Astrocyte (in vitro differentiated cells and primary cell): ENCODE measurements at regions not wholly inside any gene's neighbourhood (a gene's known extent, or its start where the extent isn't known, plus 50 kb on each side); places are given as distances from the start of the nearest gene placed in this dataset.

Experiments
- DNase-seq: peaks from one replicate; pipeline ENCODE4 v3.0.0-alpha.2; 2010; ENCODE audit warnings: low read depth
- FAIRE-seq: peaks from 2 replicates; lab custom pipeline; 2011; peaks lifted over from hg19 to GRCh38; lab: Jason Lieb, UNC
- H2AFZ ChIP-seq: 2 replicates; pipeline ENCODE4 v1.6.0; 2012; ENCODE audit warnings: low read depth, low read length, inconsistent platforms
- H3K27ac ChIP-seq: 2 replicates; pipeline ENCODE4 v1.5.1; 2011; ENCODE audit warnings: low read depth, low read length, inconsistent platforms
- H3K27me3 ChIP-seq: 2 replicates; pipeline ENCODE4 v1.6.0; 2011; ENCODE audit warnings: low read length, inconsistent platforms; ENCODE audit not compliant: insufficient read depth
- H3K36me3 ChIP-seq: 2 replicates; pipeline ENCODE4 v1.5.1; 2011; ENCODE audit warnings: low read length, inconsistent platforms; ENCODE audit not compliant: insufficient read depth
- H3K4me1 ChIP-seq: 2 replicates; pipeline ENCODE4 v1.5.1; 2011; ENCODE audit warnings: low read length, inconsistent platforms; ENCODE audit not compliant: insufficient read depth
- H3K4me2 ChIP-seq: 2 replicates; pipeline ENCODE4 v1.6.0; 2012; ENCODE audit warnings: low read length, inconsistent platforms
- H3K4me3 ChIP-seq: 2 replicates; pipeline ENCODE4 v1.5.1; 2011; ENCODE audit warnings: low read depth, mild to moderate bottlenecking, low read length, inconsistent platforms; ENCODE audit not compliant: insufficient read depth
- H3K79me2 ChIP-seq: 2 replicates; pipeline ENCODE4 v1.6.0; 2012; ENCODE audit warnings: mild to moderate bottlenecking, low read length, inconsistent platforms; ENCODE audit not compliant: insufficient read depth
- H3K9ac ChIP-seq: 2 replicates; pipeline ENCODE4 v1.6.0; 2012; ENCODE audit warnings: mild to moderate bottlenecking, low read length, inconsistent platforms
- H3K9me3 ChIP-seq: 2 replicates; pipeline ENCODE4 v1.5.1; 2012; ENCODE audit warnings: low read depth, mild to moderate bottlenecking, low read length, inconsistent platforms; ENCODE audit not compliant: insufficient read depth
- H4K20me1 ChIP-seq: 2 replicates; pipeline ENCODE4 v1.6.0; 2012; ENCODE audit warnings: low read length, inconsistent platforms; ENCODE audit not compliant: insufficient read depth
- H3K27ac Mint-ChIP-seq: one replicate; pipeline ENCODE4 v1.8.0; 2021; ENCODE audit warnings: mild to moderate bottlenecking, mixed read lengths; ENCODE audit not compliant: unreplicated experiment
- H3K27me3 Mint-ChIP-seq: one replicate; pipeline ENCODE4 v1.8.0; 2021; ENCODE audit warnings: low read depth, mixed read lengths; ENCODE audit not compliant: unreplicated experiment
- H3K36me3 Mint-ChIP-seq: one replicate; pipeline ENCODE4 v1.8.0; 2021; ENCODE audit warnings: low read depth, mixed read lengths; ENCODE audit not compliant: unreplicated experiment
- H3K4me1 Mint-ChIP-seq: one replicate; pipeline ENCODE4 v1.8.0; 2021; ENCODE audit warnings: low read depth, mixed read lengths; ENCODE audit not compliant: unreplicated experiment
- H3K4me3 Mint-ChIP-seq: one replicate; pipeline ENCODE4 v1.8.0; 2021; ENCODE audit warnings: mild to moderate bottlenecking, moderate library complexity, mixed read lengths; ENCODE audit not compliant: unreplicated experiment
- H3K9me3 Mint-ChIP-seq: one replicate; pipeline ENCODE4 v1.8.0; 2021; ENCODE audit warnings: mild to moderate bottlenecking, mixed read lengths; ENCODE audit not compliant: unreplicated experiment
- EZH2 ChIP-seq: IDR thresholded peaks from 2 replicates; pipeline ENCODE4 v1.6.1; 2012; ENCODE audit warnings: mild to moderate bottlenecking, low read length, inconsistent platforms; ENCODE audit not compliant: insufficient read depth
- TF ChIP-seq, protein P1 (sequence below): IDR thresholded peaks from 2 replicates; pipeline ENCODE4 v1.5.1; 2011; ENCODE audit warnings: low read depth, mild to moderate bottlenecking, inconsistent platforms, low read length, moderate library complexity; ENCODE audit not compliant: insufficient read depth

- Histone ChIP-seq H2AFZ (no peak overlapping the region), H3K27ac (no peak overlapping the region), H3K4me2 (no peak overlapping the region), H4K20me1 (peaks cover 3% of the 10 kb centered on the region), H3K27me3 (no peaks in the 10 kb centered on the region), H3K9me3 (no peaks in the 10 kb centered on the region), H3K4me1 (no peaks in the 10 kb centered on the region), H3K4me3 (no peak overlapping the region), H3K36me3 (no peaks in the 10 kb centered on the region), H3K79me2 (no peaks in the 10 kb centered on the region), H3K9ac (no peak overlapping the region)
- Mint-ChIP-seq H3K27me3 (peaks cover 2% of the 10 kb centered on the region), H3K9me3 (peaks cover 11% of the 10 kb centered on the region), H3K27ac (no peak overlapping the region), H3K36me3 (peaks cover 8% of the 10 kb centered on the region), H3K4me3 (no peak overlapping the region), H3K4me1 (no peaks in the 10 kb centered on the region)
- TF ChIP-seq, protein P1, sequence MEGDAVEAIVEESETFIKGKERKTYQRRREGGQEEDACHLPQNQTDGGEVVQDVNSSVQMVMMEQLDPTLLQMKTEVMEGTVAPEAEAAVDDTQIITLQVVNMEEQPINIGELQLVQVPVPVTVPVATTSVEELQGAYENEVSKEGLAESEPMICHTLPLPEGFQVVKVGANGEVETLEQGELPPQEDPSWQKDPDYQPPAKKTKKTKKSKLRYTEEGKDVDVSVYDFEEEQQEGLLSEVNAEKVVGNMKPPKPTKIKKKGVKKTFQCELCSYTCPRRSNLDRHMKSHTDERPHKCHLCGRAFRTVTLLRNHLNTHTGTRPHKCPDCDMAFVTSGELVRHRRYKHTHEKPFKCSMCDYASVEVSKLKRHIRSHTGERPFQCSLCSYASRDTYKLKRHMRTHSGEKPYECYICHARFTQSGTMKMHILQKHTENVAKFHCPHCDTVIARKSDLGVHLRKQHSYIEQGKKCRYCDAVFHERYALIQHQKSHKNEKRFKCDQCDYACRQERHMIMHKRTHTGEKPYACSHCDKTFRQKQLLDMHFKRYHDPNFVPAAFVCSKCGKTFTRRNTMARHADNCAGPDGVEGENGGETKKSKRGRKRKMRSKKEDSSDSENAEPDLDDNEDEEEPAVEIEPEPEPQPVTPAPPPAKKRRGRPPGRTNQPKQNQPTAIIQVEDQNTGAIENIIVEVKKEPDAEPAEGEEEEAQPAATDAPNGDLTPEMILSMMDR: no peak
- TF ChIP-seq EZH2: no peak
- no peak for FAIRE-seq
- no peak for DNase-seq
These were observed 185.1 kb upstream of the ROPN1 start for GRCh38 chr3:124177071-124177470.

- TF ChIP-seq, protein P1: no peak
- no peak for TF ChIP-seq EZH2
- DNase-seq (peak; percentile 17), FAIRE-seq (peak; percentile 39)
- no peak overlapping the region for H2AFZ ChIP-seq
- H3K36me3 Mint-ChIP-seq: peaks cover 11% of the 10 kb centered on the region
- H3K9me3 Mint-ChIP-seq: peaks cover 11% of the 10 kb centered on the region
- H3K4me1 Mint-ChIP-seq: no peaks in the 10 kb centered on the region
- H3K4me3 ChIP-seq: no peak overlapping the region
- no peaks in the 10 kb centered on the region for H3K27me3 ChIP-seq
- no peak overlapping the region for H3K4me2 ChIP-seq
- H3K9ac ChIP-seq: no peak overlapping the region
- no peaks in the 10 kb centered on the region for H3K9me3 ChIP-seq
- peaks cover 3% of the 10 kb centered on the region for H4K20me1 ChIP-seq
- H3K4me1 ChIP-seq: no peaks in the 10 kb centered on the region
- no peaks in the 10 kb centered on the region for H3K79me2 ChIP-seq
- H3K36me3 ChIP-seq: no peaks in the 10 kb centered on the region
- H3K27ac ChIP-seq: no peak overlapping the region
- H3K27me3 Mint-ChIP-seq: peaks cover 2% of the 10 kb centered on the region
- no peak overlapping the region for H3K27ac Mint-ChIP-seq
- H3K4me3 Mint-ChIP-seq: no peak overlapping the region
These were observed 186.6 kb upstream of the ROPN1 start for GRCh38 chr3:124178531-124178930.

DNA sequence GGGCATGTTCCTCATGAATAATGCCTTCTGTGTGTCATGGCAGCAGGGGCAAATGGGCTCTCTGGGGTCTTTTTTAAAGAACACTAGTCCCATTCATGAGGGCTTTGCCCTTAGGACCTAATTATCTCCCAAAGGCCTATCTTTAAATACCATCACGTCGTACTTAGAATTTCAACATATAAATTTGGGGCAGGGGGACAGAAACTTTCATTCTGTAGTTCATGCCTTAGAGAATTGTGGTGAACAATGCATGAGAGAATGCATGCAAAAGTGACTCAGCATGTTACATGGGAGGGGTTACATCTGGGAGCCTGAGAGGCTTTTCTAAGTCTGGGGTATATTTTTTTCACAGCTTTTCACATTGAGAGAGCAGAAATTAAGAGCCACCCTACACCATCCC, 208.5 kb upstream of the ROPN1 start:
- Histone ChIP-seq H3K36me3 (no peaks in the 10 kb centered on the region), H3K27ac (no peak overlapping the region), H3K9ac (no peak overlapping the region), H3K79me2 (no peaks in the 10 kb centered on the region), H4K20me1 (peaks cover 3% of the 10 kb centered on the region), H3K4me3 (no peak overlapping the region), H3K4me2 (peak overlapping the region; percentile 15), H2AFZ (no peak overlapping the region), H3K4me1 (peaks cover 4% of the 10 kb centered on the region), H3K9me3 (no peaks in the 10 kb centered on the region), H3K27me3 (no peaks in the 10 kb centered on the region)
- Mint-ChIP-seq H3K36me3 (peaks cover 1% of the 10 kb centered on the region), H3K27me3 (peaks cover 11% of the 10 kb centered on the region), H3K4me1 (peaks cover 32% of the 10 kb centered on the region), H3K27ac (peak overlapping the region; percentile 79), H3K9me3 (no peaks in the 10 kb centered on the region), H3K4me3 (no peak overlapping the region)
- FAIRE-seq (no peak), DNase-seq (peak; percentile 59)
- TF ChIP-seq EZH2: no peak
- TF ChIP-seq, protein P1: no peak
